ENCODE measurements at regions not wholly inside any gene's neighbourhood (a gene's known extent, or its start where the extent isn't known, plus 50 kb on each side); places are given as distances from the start of the nearest gene placed in this dataset.
"Not testable (repeated sequence)": the region's sequence is repeated elsewhere in the genome, so short reads cannot be mapped to it uniquely, and the experiment has no call there.

DNA sequence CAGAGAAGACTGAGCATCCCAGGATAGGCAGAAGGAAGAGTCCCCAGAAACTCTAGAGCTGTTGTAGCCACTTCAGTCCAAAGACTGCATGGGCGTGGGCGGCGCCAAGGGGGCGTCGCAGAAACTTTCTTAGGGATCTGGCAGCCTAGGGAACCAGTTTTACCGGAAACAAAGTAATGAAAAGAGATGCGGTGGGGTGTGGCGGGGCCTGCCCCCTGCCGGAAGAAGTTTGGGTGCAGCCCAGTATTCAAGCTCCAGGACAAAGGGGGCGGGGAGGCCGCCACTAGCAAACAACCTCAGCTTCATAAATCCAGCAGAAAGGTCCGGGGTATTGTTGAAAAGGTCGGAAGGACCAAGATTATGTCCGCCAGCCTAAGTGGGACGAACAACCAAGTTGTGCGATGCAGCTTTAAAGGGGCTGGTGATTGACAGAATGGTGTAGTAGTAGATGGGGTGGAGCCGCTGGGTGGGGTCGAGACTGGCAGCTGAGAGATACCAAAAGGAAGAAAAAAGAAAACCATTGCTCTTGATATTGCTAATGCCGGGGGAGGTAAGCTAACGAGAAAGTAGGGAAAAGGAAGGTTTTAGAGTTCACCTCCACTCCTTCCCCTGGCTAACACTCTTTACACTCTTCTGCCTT, 190.5 kb downstream of the RRAGB start:
- Mint-ChIP-seq H3K36me3 (ENCODE audit: low read depth) (no peaks in the 10 kb centered on the region), H3K9me3 (ENCODE audit: low read depth) (peaks cover 15% of the 10 kb centered on the region), H3K27me3 (ENCODE audit: low read depth) (no peaks in the 10 kb centered on the region), H3K27ac (ENCODE audit: unreplicated experiment) (no peak overlapping the region), H3K4me1 (ENCODE audit: low read depth) (peaks cover 6% of the 10 kb centered on the region), H3K4me3 (ENCODE audit: unreplicated experiment) (peak overlapping the region; percentile 81)
- DNase-seq (ENCODE audit: low spot score), result no peak
- TF ChIP-seq, protein P1, sequence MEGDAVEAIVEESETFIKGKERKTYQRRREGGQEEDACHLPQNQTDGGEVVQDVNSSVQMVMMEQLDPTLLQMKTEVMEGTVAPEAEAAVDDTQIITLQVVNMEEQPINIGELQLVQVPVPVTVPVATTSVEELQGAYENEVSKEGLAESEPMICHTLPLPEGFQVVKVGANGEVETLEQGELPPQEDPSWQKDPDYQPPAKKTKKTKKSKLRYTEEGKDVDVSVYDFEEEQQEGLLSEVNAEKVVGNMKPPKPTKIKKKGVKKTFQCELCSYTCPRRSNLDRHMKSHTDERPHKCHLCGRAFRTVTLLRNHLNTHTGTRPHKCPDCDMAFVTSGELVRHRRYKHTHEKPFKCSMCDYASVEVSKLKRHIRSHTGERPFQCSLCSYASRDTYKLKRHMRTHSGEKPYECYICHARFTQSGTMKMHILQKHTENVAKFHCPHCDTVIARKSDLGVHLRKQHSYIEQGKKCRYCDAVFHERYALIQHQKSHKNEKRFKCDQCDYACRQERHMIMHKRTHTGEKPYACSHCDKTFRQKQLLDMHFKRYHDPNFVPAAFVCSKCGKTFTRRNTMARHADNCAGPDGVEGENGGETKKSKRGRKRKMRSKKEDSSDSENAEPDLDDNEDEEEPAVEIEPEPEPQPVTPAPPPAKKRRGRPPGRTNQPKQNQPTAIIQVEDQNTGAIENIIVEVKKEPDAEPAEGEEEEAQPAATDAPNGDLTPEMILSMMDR (IDR thresholded peaks at IDR 0.05), result peak; percentile 75

DNA sequence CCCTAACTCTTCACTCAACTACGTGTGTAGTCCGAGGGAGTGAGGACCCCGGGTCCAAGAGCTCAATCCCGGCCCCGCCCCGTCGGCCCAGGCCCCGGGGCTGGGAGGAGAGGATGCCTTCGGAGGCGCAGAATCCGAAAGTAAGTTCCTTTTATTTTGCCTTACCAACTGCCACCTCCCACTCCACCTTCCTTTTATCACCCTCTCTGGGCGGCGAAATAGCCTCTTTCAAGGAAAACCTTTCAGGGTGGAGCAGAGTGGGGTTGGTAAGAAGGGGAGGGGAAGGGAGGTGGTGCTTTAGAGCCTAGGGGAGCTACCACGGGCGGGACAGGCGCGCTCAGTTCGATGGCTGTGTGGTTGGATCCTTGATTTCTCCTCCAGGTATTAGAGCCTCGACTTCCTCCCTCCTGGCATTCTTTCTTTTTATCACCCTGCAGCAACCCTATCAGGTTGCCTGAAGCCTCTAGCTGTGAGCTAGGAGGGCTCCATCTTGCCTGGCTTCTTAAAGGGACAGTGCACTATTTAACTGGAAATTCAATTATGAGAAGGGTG, 191.2 kb downstream of the RRAGB start:
- Mint-ChIP-seq H3K27ac (ENCODE audit: unreplicated experiment) (no peak overlapping the region), H3K4me3 (ENCODE audit: unreplicated experiment) (peak overlapping the region; percentile 81), H3K36me3 (ENCODE audit: low read depth) (no peaks in the 10 kb centered on the region), H3K27me3 (ENCODE audit: low read depth) (no peaks in the 10 kb centered on the region), H3K9me3 (ENCODE audit: low read depth) (peaks cover 15% of the 10 kb centered on the region), H3K4me1 (ENCODE audit: low read depth) (peaks cover 6% of the 10 kb centered on the region)
- TF ChIP-seq, protein P1 (IDR thresholded peaks at IDR 0.05), result no peak
- DNase-seq (ENCODE audit: low spot score), result no peak

- H3K4me3 Mint-ChIP-seq (ENCODE audit: unreplicated experiment), result no peak overlapping the region
- no peaks in the 10 kb centered on the region for H3K4me1 Mint-ChIP-seq (ENCODE audit: low read depth)
- TF ChIP-seq, protein P1 (IDR thresholded peaks at IDR 0.05), result no peak
- no peak for DNase-seq (ENCODE audit: low spot score)
- H3K27ac Mint-ChIP-seq (ENCODE audit: unreplicated experiment), result no peak overlapping the region
- H3K27me3 Mint-ChIP-seq (ENCODE audit: low read depth), result no peaks in the 10 kb centered on the region
- H3K36me3 Mint-ChIP-seq (ENCODE audit: low read depth), result peaks cover 4% of the 10 kb centered on the region
- peaks cover 38% of the 10 kb centered on the region for H3K9me3 Mint-ChIP-seq (ENCODE audit: low read depth)
Observed at GRCh38 chrX:55919367-55920221, 202.0 kb downstream of the RRAGB start.

GRCh38 chrX:55924574-55924973, 207.0 kb downstream of the RRAGB start:
- H3K4me3 Mint-ChIP-seq (ENCODE audit: unreplicated experiment), result no peak overlapping the region
- no peak overlapping the region for H3K27ac Mint-ChIP-seq (ENCODE audit: unreplicated experiment)
- H3K36me3 Mint-ChIP-seq (ENCODE audit: low read depth), result peaks cover 4% of the 10 kb centered on the region
- TF ChIP-seq, protein P1 (IDR thresholded peaks at IDR 0.05), result no peak
- no peaks in the 10 kb centered on the region for H3K4me1 Mint-ChIP-seq (ENCODE audit: low read depth)
- H3K9me3 Mint-ChIP-seq (ENCODE audit: low read depth), result peaks cover 41% of the 10 kb centered on the region
- DNase-seq (ENCODE audit: low spot score), result no peak
- no peaks in the 10 kb centered on the region for H3K27me3 Mint-ChIP-seq (ENCODE audit: low read depth)

DNA sequence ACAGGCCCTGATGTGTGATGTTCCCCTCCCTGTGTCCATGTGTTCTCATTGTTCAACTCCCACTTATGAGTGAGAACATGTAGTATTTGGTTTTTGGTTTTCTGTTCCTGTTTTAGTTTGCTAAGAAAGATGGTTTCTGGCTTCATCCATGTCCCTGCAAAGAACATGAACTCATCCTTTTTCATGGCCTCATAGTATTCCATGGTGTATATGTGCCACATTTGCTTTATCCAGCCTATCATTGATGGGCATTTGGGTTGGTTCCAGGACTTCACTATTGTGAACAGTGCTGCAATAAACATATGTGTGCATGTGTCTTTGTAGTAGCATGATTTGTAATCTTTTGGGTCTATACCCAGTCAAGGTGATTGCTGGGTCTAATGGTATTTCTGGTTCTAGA, 211.0 kb downstream of the RRAGB start:
- not testable (repeated sequence) for H3K4me1 Mint-ChIP-seq (ENCODE audit: low read depth); H3K36me3 Mint-ChIP-seq (ENCODE audit: low read depth); H3K4me3 Mint-ChIP-seq (ENCODE audit: unreplicated experiment); H3K27me3 Mint-ChIP-seq (ENCODE audit: low read depth); H3K27ac Mint-ChIP-seq (ENCODE audit: unreplicated experiment); DNase-seq (ENCODE audit: low spot score)
- H3K9me3 Mint-ChIP-seq (ENCODE audit: low read depth), result peaks cover 49% of the 10 kb centered on the region

Measured in chondrocyte (in vitro differentiated cells).